Thyroid gland (tissue), 4 donors: ENCODE measurements at regions not wholly inside any gene's neighbourhood (a gene's known extent, or its start where the extent isn't known, plus 50 kb on each side); places are given as distances from the start of the nearest gene placed in this dataset.

ENCODE experiments used
- DNase-seq, 2 donors: peaks; one replicate each; pipeline ENCODE4 v3.0.0-alpha.2; 2019
- H3K27ac ChIP-seq, 3 donors: fragments of 200-600 bp; sonication (generic); 1 replicate in 2 of 3; 2 replicates in 1 of 3; pipeline ENCODE4 v1.5.1; 2016 to 2019; ENCODE audit warnings: mild to moderate bottlenecking in 1 of 3, moderate library complexity in 1 of 3
- H3K27me3 ChIP-seq: fragments of 200-600 bp; sonication (generic); one replicate; pipeline ENCODE4 v1.5.1; 2019
- H3K36me3 ChIP-seq, 2 donors: fragments of 200-600 bp; sonication (generic); one replicate each; pipeline ENCODE4 v1.5.1; 2016 to 2019
- H3K4me1 ChIP-seq, 2 donors: fragments of 200-600 bp; sonication (generic); one replicate each; pipeline ENCODE4 v1.5.1; 2017 to 2019
- H3K4me3 ChIP-seq, 3 donors: fragments of 200-600 bp; sonication (generic); replicated peaks in 1 of 3; 1 replicate in 2 of 3; 2 replicates in 1 of 3; pipeline ENCODE4 v1.5.1; 2016; ENCODE audit warnings: mild to moderate bottlenecking in 1 of 3
- H3K9me3 ChIP-seq: fragments of 200-600 bp; sonication (generic); one replicate; pipeline ENCODE4 v1.5.1; 2017
- POLR2A ChIP-seq, 2 donors: fragments of 450-650 bp; IDR thresholded peaks; one replicate each; pipeline ENCODE4 v1.6.1; 2017; ENCODE audit warnings: antibody characterized with exemption in 2 of 2, mild to moderate bottlenecking in 2 of 2, moderate library complexity in 1 of 2
- WGBS, 2 donors: methylation state at CpG; one replicate each; pipeline ENCODE4 v1.1.5; 2017; 5-methylcytosine and 5-hydroxymethylcytosine counted together
- intact Hi-C: fragments of 100-400 bp; cut with DNase I; formaldehyde crosslinking; loops from one replicate; pipeline ENCODE4 v1.15.1; 2023
- TF ChIP-seq, protein P1 (sequence below), 6 experiments: fragments of 200-600 bp in 3 of 6; fragments of 450-650 bp in 3 of 6; sonication (generic) in 3 of 6; IDR thresholded peaks; one replicate each; pipeline ENCODE4 v1.5.1; 2016 to 2019; ENCODE audit warnings: antibody characterized with exemption in 6 of 6, mild to moderate bottlenecking in 2 of 6, inconsistent platforms in 1 of 6, moderate library complexity in 1 of 6

DNA sequence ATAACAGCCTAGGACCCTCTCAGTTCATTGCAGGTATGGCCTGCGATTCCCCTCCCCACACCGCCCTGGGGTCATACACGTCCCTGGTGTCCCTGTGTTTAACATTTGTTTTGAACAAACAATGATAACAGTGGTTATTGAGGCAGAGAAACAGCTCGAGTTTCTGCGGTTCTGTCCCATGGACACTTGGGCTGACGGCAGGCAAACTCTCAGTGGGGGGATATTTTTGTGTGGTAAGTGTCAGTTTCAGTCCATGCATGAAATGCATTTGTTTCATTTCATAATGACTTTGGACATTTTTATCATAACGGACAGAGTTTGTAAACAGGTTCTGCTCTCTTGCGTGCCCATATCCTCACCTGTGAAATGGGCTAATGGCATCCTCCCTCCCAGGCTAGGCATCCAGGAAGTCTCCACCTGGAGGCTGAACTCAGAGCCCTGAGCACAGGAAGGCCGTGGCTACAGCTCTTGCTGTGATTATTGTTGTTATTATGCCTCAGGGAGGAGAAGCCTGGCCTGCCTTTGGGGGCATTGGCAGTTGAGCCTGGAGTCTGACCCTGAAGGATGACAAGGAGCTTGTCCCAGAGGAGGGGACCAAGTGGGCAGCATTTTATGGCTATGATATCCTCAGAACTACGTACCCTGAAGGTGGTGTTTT is 190.9 kb downstream of the GADD45G start:
- Histone ChIP-seq H3K27me3 (no peaks in the 10 kb centered on the region), H3K9me3 (no peaks in the 10 kb centered on the region), H3K36me3 (no peaks in the 10 kb centered on the region), H3K4me1 (no peaks in the 10 kb centered on the region), H3K4me3 (no peak overlapping the region), H3K27ac (no peak overlapping the region)
- TF ChIP-seq, protein P1, sequence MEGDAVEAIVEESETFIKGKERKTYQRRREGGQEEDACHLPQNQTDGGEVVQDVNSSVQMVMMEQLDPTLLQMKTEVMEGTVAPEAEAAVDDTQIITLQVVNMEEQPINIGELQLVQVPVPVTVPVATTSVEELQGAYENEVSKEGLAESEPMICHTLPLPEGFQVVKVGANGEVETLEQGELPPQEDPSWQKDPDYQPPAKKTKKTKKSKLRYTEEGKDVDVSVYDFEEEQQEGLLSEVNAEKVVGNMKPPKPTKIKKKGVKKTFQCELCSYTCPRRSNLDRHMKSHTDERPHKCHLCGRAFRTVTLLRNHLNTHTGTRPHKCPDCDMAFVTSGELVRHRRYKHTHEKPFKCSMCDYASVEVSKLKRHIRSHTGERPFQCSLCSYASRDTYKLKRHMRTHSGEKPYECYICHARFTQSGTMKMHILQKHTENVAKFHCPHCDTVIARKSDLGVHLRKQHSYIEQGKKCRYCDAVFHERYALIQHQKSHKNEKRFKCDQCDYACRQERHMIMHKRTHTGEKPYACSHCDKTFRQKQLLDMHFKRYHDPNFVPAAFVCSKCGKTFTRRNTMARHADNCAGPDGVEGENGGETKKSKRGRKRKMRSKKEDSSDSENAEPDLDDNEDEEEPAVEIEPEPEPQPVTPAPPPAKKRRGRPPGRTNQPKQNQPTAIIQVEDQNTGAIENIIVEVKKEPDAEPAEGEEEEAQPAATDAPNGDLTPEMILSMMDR (IDR thresholded peaks at IDR 0.05): no peak
- no peak for TF ChIP-seq POLR2A (IDR thresholded peaks at IDR 0.05)
- intact Hi-C loops: no loop called here
- 59 to 70% methylated on average over 10 of the region's 10 CpGs for WGBS, 2 donors
- DNase-seq: no peak

DNA sequence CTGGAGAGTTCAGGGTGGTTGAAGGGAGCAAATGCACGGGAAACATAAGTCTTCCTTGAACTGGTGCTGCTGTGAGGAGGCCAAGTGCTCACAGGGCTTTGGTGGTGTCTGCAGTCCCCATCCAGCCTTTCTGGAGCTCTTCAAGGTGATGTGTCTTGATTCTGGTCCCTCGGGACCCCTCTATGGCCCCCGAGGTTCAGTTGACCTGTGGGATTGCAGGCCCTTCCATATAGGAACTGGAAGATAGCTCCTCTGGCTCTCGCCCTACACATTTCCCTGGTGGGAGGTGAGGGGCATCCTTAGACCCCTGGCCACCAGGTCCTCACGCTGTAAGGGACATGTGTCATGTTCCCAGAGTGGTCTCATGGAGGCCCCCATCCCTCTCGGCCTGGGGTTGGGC is 191.8 kb downstream of the GADD45G start:
- intact Hi-C loops: no loop called here

GRCh38 chr9:89797255-89797654 is 192.4 kb downstream of the GADD45G start:
- intact Hi-C loops: no loop called here
- DNase-seq: no peak
- 82 to 96% methylated on average over 11 of the region's 11 CpGs for WGBS, 2 donors
- Histone ChIP-seq H3K4me1 (no peaks in the 10 kb centered on the region), H3K36me3 (no peaks in the 10 kb centered on the region), H3K27me3 (no peaks in the 10 kb centered on the region), H3K9me3 (no peaks in the 10 kb centered on the region), H3K4me3 (no peak overlapping the region), H3K27ac (no peak overlapping the region)
- TF ChIP-seq, protein P1 (IDR thresholded peaks at IDR 0.05): no peak
- no peak for TF ChIP-seq POLR2A (IDR thresholded peaks at IDR 0.05)

More for the DNA sequence above, 191.8 kb downstream of the GADD45G start:
- TF ChIP-seq, protein P1 (IDR thresholded peaks at IDR 0.05): no peak
- no peak for TF ChIP-seq POLR2A (IDR thresholded peaks at IDR 0.05)
- Histone ChIP-seq H3K27me3 (no peaks in the 10 kb centered on the region), H3K9me3 (no peaks in the 10 kb centered on the region), H3K27ac (no peak overlapping the region), H3K4me3 (no peak overlapping the region), H3K36me3 (no peaks in the 10 kb centered on the region), H3K4me1 (no peaks in the 10 kb centered on the region)
- WGBS, 2 donors: 68 to 90% methylated on average over 5 of the region's 6 CpGs
- no peak for DNase-seq

GRCh38 chr9:89797937-89798455 is 193.2 kb downstream of the GADD45G start:
- DNase-seq: no peak
- no peaks in the 10 kb centered on the region for H3K9me3 ChIP-seq
- no peaks in the 10 kb centered on the region for H3K27me3 ChIP-seq
- intact Hi-C loops: no loop called here
- no peak overlapping the region for H3K4me3 ChIP-seq
- no peaks in the 10 kb centered on the region for H3K36me3 ChIP-seq
- no peak overlapping the region for H3K27ac ChIP-seq
- H3K4me1 ChIP-seq: no peaks in the 10 kb centered on the region
- 69 to 79% methylated on average over 8 of the region's 8 CpGs for WGBS, 2 donors
- TF ChIP-seq POLR2A (IDR thresholded peaks at IDR 0.05): no peak

- no peaks in the 10 kb centered on the region for H3K9me3 ChIP-seq
- no peak overlapping the region for H3K27ac ChIP-seq
- no peaks in the 10 kb centered on the region for H3K4me1 ChIP-seq
- intact Hi-C loops: no loop called here
- no peaks in the 10 kb centered on the region for H3K27me3 ChIP-seq
- H3K4me3 ChIP-seq: no peak overlapping the region
- DNase-seq: no peak
- WGBS, 2 donors: 88 to 93% methylated on average over 4 of the region's 4 CpGs
- TF ChIP-seq POLR2A (IDR thresholded peaks at IDR 0.05): no peak
- TF ChIP-seq, protein P1 (IDR thresholded peaks at IDR 0.05): no peak
- H3K36me3 ChIP-seq: no peaks in the 10 kb centered on the region
These were observed 193.8 kb downstream of the GADD45G start for GRCh38 chr9:89798547-89799120.
